GM23338 (cell line): ENCODE measurements at regions not wholly inside any gene's neighbourhood (a gene's known extent, or its start where the extent isn't known, plus 50 kb on each side); places are given as distances from the start of the nearest gene placed in this dataset.

Source experiments
- ATAC-seq: fragments of 200-7000 bp; cut with Tn5 transposase; 3 replicates; pipeline ENCODE4 v1.9.1; 2020
- DNase-seq: peaks from one replicate; pipeline ENCODE4 v3.0.0-alpha.2; 2015; ENCODE audit warnings: low spot score
- H2AFZ ChIP-seq: fragments of 200-600 bp; sonication (generic); 2 replicates; pipeline ENCODE4 v1.8.0; 2016; ENCODE audit warnings: antibody characterized with exemption, mild to moderate bottlenecking, moderate library complexity
- H3F3A ChIP-seq: fragments of 200-600 bp; sonication (generic); replicated peaks from 2 replicates; pipeline ENCODE4 v1.8.0; 2017; ENCODE audit warnings: antibody characterized with exemption, mixed run types, low read depth
- H3K27ac ChIP-seq: fragments of 200-600 bp; sonication (generic); 2 replicates; pipeline ENCODE4 v1.6.1; 2016; ENCODE audit warnings: low read depth
- H3K27me3 ChIP-seq: fragments of 200-600 bp; sonication (generic); 2 replicates; pipeline ENCODE4 v1.8.0; 2016; ENCODE audit warnings: mild to moderate bottlenecking, mixed run types, moderate library complexity; ENCODE audit not compliant: insufficient read depth
- H3K36me3 ChIP-seq: fragments of 200-600 bp; sonication (generic); 2 replicates; pipeline ENCODE4 v1.8.0; 2016; ENCODE audit warnings: mild to moderate bottlenecking; ENCODE audit not compliant: insufficient read depth
- H3K4me1 ChIP-seq: fragments of 200-600 bp; sonication (generic); 2 replicates; pipeline ENCODE4 v1.8.0; 2016; ENCODE audit warnings: mild to moderate bottlenecking, moderate library complexity; ENCODE audit not compliant: insufficient read depth
- H3K4me2 ChIP-seq: fragments of 200-600 bp; sonication (generic); 2 replicates; pipeline ENCODE4 v1.7.1; 2017; ENCODE audit warnings: mixed run types
- H3K4me3 ChIP-seq: fragments of 200-600 bp; sonication (generic); 2 replicates; pipeline ENCODE4 v1.6.1; 2016; ENCODE audit warnings: mixed run types
- H3K79me2 ChIP-seq: fragments of 200-600 bp; sonication (generic); replicated peaks from 2 replicates; pipeline ENCODE4 v1.8.0; 2017; ENCODE audit warnings: mild to moderate bottlenecking; ENCODE audit not compliant: insufficient read depth
- H3K9me2 ChIP-seq: fragments of 200-600 bp; sonication (generic); 2 replicates; pipeline ENCODE4 v1.8.0; 2017; ENCODE audit not compliant: insufficient read depth
- H4K20me1 ChIP-seq: fragments of 200-600 bp; sonication (generic); replicated peaks from 2 replicates; pipeline ENCODE4 v1.8.0; 2017; ENCODE audit warnings: mild to moderate bottlenecking; ENCODE audit not compliant: insufficient read depth
- H3K27ac Mint-ChIP-seq: 2 replicates; pipeline ENCODE4 v1.8.0; 2020; ENCODE audit warnings: inconsistent platforms, mild to moderate bottlenecking, moderate library complexity, mixed read lengths
- H3K27me3 Mint-ChIP-seq: 3 replicates; pipeline ENCODE4 v1.8.0; 2022; ENCODE audit warnings: low read depth, mild to moderate bottlenecking, moderate library complexity, mixed read lengths, inconsistent platforms; ENCODE audit not compliant: insufficient read depth, poor library complexity
- H3K36me3 Mint-ChIP-seq: 3 replicates; pipeline ENCODE4 v1.8.0; 2021; ENCODE audit warnings: low read depth, mild to moderate bottlenecking, inconsistent platforms, moderate library complexity, mixed read lengths
- H3K4me1 Mint-ChIP-seq: 3 replicates; pipeline ENCODE4 v1.8.0; 2020; ENCODE audit warnings: mild to moderate bottlenecking, inconsistent platforms, mixed read lengths
- H3K4me3 Mint-ChIP-seq: 3 replicates; pipeline ENCODE4 v1.8.0; 2021; ENCODE audit warnings: moderate library complexity, mild to moderate bottlenecking, inconsistent platforms, mixed read lengths
- H3K9me3 Mint-ChIP-seq: 3 replicates; pipeline ENCODE4 v1.8.0; 2020; ENCODE audit warnings: moderate library complexity, mild to moderate bottlenecking, inconsistent platforms, mixed read lengths
- CREB1 ChIP-seq: fragments of 250-450 bp; sonication (Bioruptor Pico); IDR thresholded peaks from 2 replicates; pipeline ENCODE4 v1.5.0; 2020; ENCODE audit warnings: low read depth, mild to moderate bottlenecking, moderate library complexity
- EZH2 ChIP-seq: fragments of 200-600 bp; sonication (generic); IDR thresholded peaks from one replicate; pipeline ENCODE4 v1.8.0; 2017; ENCODE audit warnings: antibody characterized with exemption, mild to moderate bottlenecking, low read depth; ENCODE audit not compliant: unreplicated experiment
- EZH2phosphoT487 ChIP-seq: fragments of 200-600 bp; sonication (generic); IDR thresholded peaks from one replicate; pipeline ENCODE4 v1.8.1; 2018; ENCODE audit warnings: antibody characterized with exemption; ENCODE audit not compliant: unreplicated experiment
- JUNB ChIP-seq: IDR thresholded peaks from one replicate; pipeline ENCODE4 v1.6.1; 2016; ENCODE audit warnings: antibody characterized with exemption; ENCODE audit not compliant: unreplicated experiment
- NANOG ChIP-seq: IDR thresholded peaks from 2 replicates; pipeline ENCODE4 v1.6.1; 2016; ENCODE audit warnings: antibody characterized with exemption, borderline replicate concordance
- POLR2AphosphoS5 ChIP-seq: IDR thresholded peaks from 2 replicates; pipeline ENCODE4 v1.6.1; 2016; ENCODE audit warnings: antibody characterized with exemption, low read depth
- STAT1 ChIP-seq: IDR thresholded peaks from one replicate; pipeline ENCODE4 v1.6.1; 2016; ENCODE audit warnings: antibody characterized with exemption; ENCODE audit not compliant: unreplicated experiment
- ZNF114 ChIP-seq: fragments of 250-450 bp; sonication (Bioruptor Pico); IDR thresholded peaks from 2 replicates; pipeline ENCODE4 v1.5.0; 2020; ENCODE audit warnings: mild to moderate bottlenecking, moderate library complexity
- ZNF331 ChIP-seq: fragments of 250-450 bp; sonication (Bioruptor Pico); IDR thresholded peaks from 2 replicates; pipeline ENCODE4 v1.5.0; 2020; ENCODE audit warnings: low read depth, mild to moderate bottlenecking, moderate library complexity
- TF ChIP-seq, protein P1 (sequence below), 2 experiments: fragments of 200-600 bp in 1 of 2; sonication (generic) in 1 of 2; conservative IDR thresholded peaks; 2 replicates each; pipeline versions ENCODE4 v1.5.1 to v1.6.1; 2016 to 2017; ENCODE audit warnings: antibody characterized with exemption in 2 of 2, low read depth in 2 of 2, mild to moderate bottlenecking in 2 of 2, moderate library complexity in 1 of 2
- TF ChIP-seq, protein P2 (sequence below): fragments of 250-450 bp; sonication (Bioruptor Pico); IDR thresholded peaks from 2 replicates; pipeline ENCODE4 v1.5.0; 2020; ENCODE audit warnings: mild to moderate bottlenecking, moderate library complexity
- TF ChIP-seq, protein P3 (sequence below): IDR thresholded peaks from 2 replicates; pipeline ENCODE4 v1.6.1; 2016; ENCODE audit warnings: antibody characterized with exemption
- TF ChIP-seq, protein P4 (sequence below): IDR thresholded peaks from one replicate; pipeline ENCODE4 v1.6.1; 2018; ENCODE audit warnings: antibody characterized with exemption; ENCODE audit not compliant: unreplicated experiment

DNA sequence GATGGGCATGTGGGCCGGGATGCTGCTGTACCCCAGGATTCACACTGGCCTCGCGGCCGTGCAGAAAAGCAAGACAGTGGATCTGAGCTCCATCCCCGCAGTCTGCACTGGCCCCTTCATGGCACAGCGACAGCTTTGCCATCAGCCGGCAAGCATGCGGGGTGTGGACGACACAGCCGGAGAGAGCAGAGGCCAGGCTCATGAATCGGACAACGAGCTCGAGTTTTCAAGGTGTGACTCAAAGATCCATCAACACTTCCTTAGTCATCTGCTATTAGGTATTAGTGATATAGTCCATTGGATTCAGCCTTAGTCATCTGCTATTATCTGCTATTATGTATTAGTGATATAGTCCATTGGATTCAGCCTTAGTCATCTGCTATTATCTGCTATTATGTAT lies 254.7 kb downstream of the KLF6 start:
- no peak overlapping the region for H2AFZ ChIP-seq
- ATAC-seq (no peak), DNase-seq (no peak)
- Mint-ChIP-seq H3K4me3 (no peak overlapping the region), H3K27me3 (peaks cover 3% of the 10 kb centered on the region), H3K4me1 (no peaks in the 10 kb centered on the region), H3K27ac (no peak overlapping the region), H3K36me3 (no peaks in the 10 kb centered on the region), H3K9me3 (no peaks in the 10 kb centered on the region; the same call in 2 of the 3 replicates)
- no peak overlapping the region for H3K4me2 ChIP-seq
- no peaks in the 10 kb centered on the region for H3F3A ChIP-seq
- H3K4me3 ChIP-seq, result no peak overlapping the region
- no peaks in the 10 kb centered on the region for H3K36me3 ChIP-seq
- H3K4me1 ChIP-seq, result no peaks in the 10 kb centered on the region
- H4K20me1 ChIP-seq, result no peaks in the 10 kb centered on the region
- no peaks in the 10 kb centered on the region for H3K27me3 ChIP-seq
- no peak overlapping the region for H3K27ac ChIP-seq
- TF ChIP-seq, protein P1, sequence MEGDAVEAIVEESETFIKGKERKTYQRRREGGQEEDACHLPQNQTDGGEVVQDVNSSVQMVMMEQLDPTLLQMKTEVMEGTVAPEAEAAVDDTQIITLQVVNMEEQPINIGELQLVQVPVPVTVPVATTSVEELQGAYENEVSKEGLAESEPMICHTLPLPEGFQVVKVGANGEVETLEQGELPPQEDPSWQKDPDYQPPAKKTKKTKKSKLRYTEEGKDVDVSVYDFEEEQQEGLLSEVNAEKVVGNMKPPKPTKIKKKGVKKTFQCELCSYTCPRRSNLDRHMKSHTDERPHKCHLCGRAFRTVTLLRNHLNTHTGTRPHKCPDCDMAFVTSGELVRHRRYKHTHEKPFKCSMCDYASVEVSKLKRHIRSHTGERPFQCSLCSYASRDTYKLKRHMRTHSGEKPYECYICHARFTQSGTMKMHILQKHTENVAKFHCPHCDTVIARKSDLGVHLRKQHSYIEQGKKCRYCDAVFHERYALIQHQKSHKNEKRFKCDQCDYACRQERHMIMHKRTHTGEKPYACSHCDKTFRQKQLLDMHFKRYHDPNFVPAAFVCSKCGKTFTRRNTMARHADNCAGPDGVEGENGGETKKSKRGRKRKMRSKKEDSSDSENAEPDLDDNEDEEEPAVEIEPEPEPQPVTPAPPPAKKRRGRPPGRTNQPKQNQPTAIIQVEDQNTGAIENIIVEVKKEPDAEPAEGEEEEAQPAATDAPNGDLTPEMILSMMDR (conservative IDR thresholded peaks at IDR 0.05; ENCODE audit: low read depth in 2 of 2), result no peak
- TF ChIP-seq POLR2AphosphoS5 (no peak), ZNF331 (CRISPR knock-in tag) (no peak), EZH2 (no peak), STAT1 (no peak), ZNF114 (CRISPR knock-in tag) (no peak), CREB1 (CRISPR knock-in tag) (no peak), EZH2phosphoT487 (no peak), JUNB (no peak), NANOG (no peak)
- TF ChIP-seq, protein P2, sequence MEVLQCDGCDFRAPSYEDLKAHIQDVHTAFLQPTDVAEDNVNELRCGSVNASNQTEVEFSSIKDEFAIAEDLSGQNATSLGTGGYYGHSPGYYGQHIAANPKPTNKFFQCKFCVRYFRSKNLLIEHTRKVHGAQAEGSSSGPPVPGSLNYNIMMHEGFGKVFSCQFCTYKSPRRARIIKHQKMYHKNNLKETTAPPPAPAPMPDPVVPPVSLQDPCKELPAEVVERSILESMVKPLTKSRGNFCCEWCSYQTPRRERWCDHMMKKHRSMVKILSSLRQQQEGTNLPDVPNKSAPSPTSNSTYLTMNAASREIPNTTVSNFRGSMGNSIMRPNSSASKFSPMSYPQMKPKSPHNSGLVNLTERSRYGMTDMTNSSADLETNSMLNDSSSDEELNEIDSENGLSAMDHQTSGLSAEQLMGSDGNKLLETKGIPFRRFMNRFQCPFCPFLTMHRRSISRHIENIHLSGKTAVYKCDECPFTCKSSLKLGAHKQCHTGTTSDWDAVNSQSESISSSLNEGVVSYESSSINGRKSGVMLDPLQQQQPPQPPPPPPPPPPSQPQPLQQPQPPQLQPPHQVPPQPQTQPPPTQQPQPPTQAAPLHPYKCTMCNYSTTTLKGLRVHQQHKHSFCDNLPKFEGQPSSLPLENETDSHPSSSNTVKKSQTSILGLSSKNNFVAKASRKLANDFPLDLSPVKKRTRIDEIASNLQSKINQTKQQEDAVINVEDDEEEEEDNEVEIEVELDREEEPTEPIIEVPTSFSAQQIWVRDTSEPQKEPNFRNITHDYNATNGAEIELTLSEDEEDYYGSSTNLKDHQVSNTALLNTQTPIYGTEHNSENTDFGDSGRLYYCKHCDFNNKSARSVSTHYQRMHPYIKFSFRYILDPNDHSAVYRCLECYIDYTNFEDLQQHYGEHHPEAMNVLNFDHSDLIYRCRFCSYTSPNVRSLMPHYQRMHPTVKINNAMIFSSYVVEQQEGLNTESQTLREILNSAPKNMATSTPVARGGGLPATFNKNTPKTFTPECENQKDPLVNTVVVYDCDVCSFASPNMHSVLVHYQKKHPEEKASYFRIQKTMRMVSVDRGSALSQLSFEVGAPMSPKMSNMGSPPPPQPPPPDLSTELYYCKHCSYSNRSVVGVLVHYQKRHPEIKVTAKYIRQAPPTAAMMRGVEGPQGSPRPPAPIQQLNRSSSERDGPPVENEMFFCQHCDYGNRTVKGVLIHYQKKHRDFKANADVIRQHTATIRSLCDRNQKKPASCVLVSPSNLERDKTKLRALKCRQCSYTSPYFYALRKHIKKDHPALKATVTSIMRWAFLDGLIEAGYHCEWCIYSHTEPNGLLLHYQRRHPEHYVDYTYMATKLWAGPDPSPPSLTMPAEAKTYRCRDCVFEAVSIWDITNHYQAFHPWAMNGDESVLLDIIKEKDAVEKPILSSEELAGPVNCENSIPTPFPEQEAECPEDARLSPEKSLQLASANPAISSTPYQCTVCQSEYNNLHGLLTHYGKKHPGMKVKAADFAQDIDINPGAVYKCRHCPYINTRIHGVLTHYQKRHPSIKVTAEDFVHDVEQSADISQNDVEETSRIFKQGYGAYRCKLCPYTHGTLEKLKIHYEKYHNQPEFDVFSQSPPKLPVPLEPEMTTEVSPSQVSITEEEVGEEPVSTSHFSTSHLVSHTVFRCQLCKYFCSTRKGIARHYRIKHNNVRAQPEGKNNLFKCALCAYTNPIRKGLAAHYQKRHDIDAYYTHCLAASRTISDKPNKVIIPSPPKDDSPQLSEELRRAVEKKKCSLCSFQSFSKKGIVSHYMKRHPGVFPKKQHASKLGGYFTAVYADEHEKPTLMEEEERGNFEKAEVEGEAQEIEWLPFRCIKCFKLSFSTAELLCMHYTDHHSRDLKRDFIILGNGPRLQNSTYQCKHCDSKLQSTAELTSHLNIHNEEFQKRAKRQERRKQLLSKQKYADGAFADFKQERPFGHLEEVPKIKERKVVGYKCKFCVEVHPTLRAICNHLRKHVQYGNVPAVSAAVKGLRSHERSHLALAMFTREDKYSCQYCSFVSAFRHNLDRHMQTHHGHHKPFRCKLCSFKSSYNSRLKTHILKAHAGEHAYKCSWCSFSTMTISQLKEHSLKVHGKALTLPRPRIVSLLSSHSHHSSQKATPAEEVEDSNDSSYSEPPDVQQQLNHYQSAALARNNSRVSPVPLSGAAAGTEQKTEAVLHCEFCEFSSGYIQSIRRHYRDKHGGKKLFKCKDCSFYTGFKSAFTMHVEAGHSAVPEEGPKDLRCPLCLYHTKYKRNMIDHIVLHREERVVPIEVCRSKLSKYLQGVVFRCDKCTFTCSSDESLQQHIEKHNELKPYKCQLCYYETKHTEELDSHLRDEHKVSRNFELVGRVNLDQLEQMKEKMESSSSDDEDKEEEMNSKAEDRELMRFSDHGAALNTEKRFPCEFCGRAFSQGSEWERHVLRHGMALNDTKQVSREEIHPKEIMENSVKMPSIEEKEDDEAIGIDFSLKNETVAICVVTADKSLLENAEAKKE (CRISPR knock-in tag), result no peak
- TF ChIP-seq, protein P3, sequence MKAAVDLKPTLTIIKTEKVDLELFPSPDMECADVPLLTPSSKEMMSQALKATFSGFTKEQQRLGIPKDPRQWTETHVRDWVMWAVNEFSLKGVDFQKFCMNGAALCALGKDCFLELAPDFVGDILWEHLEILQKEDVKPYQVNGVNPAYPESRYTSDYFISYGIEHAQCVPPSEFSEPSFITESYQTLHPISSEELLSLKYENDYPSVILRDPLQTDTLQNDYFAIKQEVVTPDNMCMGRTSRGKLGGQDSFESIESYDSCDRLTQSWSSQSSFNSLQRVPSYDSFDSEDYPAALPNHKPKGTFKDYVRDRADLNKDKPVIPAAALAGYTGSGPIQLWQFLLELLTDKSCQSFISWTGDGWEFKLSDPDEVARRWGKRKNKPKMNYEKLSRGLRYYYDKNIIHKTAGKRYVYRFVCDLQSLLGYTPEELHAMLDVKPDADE, result no peak
- TF ChIP-seq, protein P4, sequence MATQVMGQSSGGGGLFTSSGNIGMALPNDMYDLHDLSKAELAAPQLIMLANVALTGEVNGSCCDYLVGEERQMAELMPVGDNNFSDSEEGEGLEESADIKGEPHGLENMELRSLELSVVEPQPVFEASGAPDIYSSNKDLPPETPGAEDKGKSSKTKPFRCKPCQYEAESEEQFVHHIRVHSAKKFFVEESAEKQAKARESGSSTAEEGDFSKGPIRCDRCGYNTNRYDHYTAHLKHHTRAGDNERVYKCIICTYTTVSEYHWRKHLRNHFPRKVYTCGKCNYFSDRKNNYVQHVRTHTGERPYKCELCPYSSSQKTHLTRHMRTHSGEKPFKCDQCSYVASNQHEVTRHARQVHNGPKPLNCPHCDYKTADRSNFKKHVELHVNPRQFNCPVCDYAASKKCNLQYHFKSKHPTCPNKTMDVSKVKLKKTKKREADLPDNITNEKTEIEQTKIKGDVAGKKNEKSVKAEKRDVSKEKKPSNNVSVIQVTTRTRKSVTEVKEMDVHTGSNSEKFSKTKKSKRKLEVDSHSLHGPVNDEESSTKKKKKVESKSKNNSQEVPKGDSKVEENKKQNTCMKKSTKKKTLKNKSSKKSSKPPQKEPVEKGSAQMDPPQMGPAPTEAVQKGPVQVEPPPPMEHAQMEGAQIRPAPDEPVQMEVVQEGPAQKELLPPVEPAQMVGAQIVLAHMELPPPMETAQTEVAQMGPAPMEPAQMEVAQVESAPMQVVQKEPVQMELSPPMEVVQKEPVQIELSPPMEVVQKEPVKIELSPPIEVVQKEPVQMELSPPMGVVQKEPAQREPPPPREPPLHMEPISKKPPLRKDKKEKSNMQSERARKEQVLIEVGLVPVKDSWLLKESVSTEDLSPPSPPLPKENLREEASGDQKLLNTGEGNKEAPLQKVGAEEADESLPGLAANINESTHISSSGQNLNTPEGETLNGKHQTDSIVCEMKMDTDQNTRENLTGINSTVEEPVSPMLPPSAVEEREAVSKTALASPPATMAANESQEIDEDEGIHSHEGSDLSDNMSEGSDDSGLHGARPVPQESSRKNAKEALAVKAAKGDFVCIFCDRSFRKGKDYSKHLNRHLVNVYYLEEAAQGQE, result no peak
- no peaks in the 10 kb centered on the region for H3K9me2 ChIP-seq
- no peaks in the 10 kb centered on the region for H3K79me2 ChIP-seq
